ENCODE measurements at regions not wholly inside any gene's neighbourhood (a gene's known extent, or its start where the extent isn't known, plus 50 kb on each side); places are given as distances from the start of the nearest gene placed in this dataset.

DNA sequence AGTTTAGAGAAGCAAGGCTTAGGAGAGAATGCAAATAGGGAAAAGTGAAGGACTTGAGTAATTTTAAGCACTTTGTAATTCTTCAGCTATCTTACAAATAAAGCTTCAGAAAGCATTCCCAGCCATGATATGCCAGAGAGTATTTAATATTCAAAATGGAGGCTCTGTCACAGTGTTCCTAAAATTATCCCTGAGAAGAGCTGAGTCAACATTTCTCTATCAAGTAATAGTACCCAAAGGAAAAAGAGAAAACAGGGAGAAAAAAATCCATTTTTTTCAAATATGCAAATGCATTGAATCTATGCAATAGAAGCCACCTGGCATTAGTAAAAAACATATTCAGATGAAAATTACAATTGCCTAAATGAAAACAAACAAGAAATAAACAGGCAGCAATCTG, 392.6 kb upstream of the FAM174A start:
- TF ChIP-seq POLR2AphosphoS5 (IDR thresholded peaks at IDR 0.05; ENCODE audit: low read depth, low read length) (no peak), POLR2A (IDR thresholded peaks at IDR 0.05; ENCODE audit: low read depth, low read length) (no peak)
